Naive thymus-derived CD4-positive, alpha-beta T cell (primary cell): ENCODE measurements at regions not wholly inside any gene's neighbourhood (a gene's known extent, or its start where the extent isn't known, plus 50 kb on each side); places are given as distances from the start of the nearest gene placed in this dataset.

Experiments
- ATAC-seq: fragments of 150-1000 bp; cut with Tn5 transposase; 2 replicates; pipeline ENCODE4 v1.10.0; 2021; ENCODE audit warnings: mild to moderate bottlenecking, moderate library complexity
- CTCF ChIA-PET: fragments of 350-600 bp; sonication (Branson Sonifier 250); formaldehyde crosslinking; loops from one replicate; lab custom pipeline; 2021; ENCODE audit warnings: antibody characterized with exemption; lab: Charles Lee
- POLR2A ChIA-PET: fragments of 350-600 bp; sonication (Branson Sonifier 250); formaldehyde crosslinking; loops from one replicate; lab custom pipeline; 2021; ENCODE audit warnings: antibody characterized with exemption, inconsistent platforms; lab: Charles Lee
- DNase-seq, 9 donors: peaks; one replicate each; pipeline versions ENCODE4 v3.0.0 to v3.0.0-alpha.2; 2020 to 2022; ENCODE audit warnings: mixed read lengths in 1 of 9
- H3K27ac ChIP-seq: one replicate; pipeline ENCODE4 v1.7.0; 2013; ENCODE audit warnings: mild to moderate bottlenecking, low read depth, low read length, moderate library complexity
- H3K27me3 ChIP-seq, 2 donors: one replicate each; pipeline ENCODE4 v1.7.0; 2013; ENCODE audit warnings: low read length in 2 of 2, mild to moderate bottlenecking in 2 of 2, moderate library complexity in 2 of 2; ENCODE audit not compliant: control insufficient read depth in 2 of 2, insufficient read depth in 2 of 2
- H3K36me3 ChIP-seq, 3 experiments: 1 replicate in 2 of 3; 2 replicates in 1 of 3; pipeline ENCODE4 v1.7.0; 2013; ENCODE audit warnings: low read length in 3 of 3, mild to moderate bottlenecking in 3 of 3, moderate library complexity in 1 of 3; ENCODE audit not compliant: insufficient read depth in 3 of 3, control insufficient read depth in 2 of 3
- H3K4me1 ChIP-seq, 2 donors: one replicate each; pipeline ENCODE4 v1.7.0; 2013; ENCODE audit warnings: low read length in 2 of 2, mild to moderate bottlenecking in 2 of 2, moderate library complexity in 1 of 2; ENCODE audit not compliant: control insufficient read depth in 2 of 2, insufficient read depth in 2 of 2
- H3K4me3 ChIP-seq: 2 replicates; pipeline ENCODE4 v1.7.0; 2013; ENCODE audit warnings: mild to moderate bottlenecking, low read length
- H3K9me3 ChIP-seq, 3 experiments: 1 replicate in 2 of 3; 2 replicates in 1 of 3; pipeline ENCODE4 v1.7.0; 2013; ENCODE audit warnings: low read length in 3 of 3; ENCODE audit not compliant: control insufficient read depth in 2 of 3
- H3K27ac Mint-ChIP-seq, 9 donors: one replicate each; pipeline ENCODE4 v1.8.0; 2020 to 2022; ENCODE audit warnings: mixed read lengths in 9 of 9, mild to moderate bottlenecking in 8 of 9, moderate library complexity in 5 of 9, inconsistent platforms in 2 of 9
- H3K27me3 Mint-ChIP-seq, 5 donors: one replicate each; pipeline ENCODE4 v1.8.0; 2021 to 2022; ENCODE audit warnings: mixed read lengths in 5 of 5, mild to moderate bottlenecking in 1 of 5
- H3K36me3 Mint-ChIP-seq, 5 donors: one replicate each; pipeline ENCODE4 v1.8.0; 2020 to 2022; ENCODE audit warnings: mixed read lengths in 5 of 5, mild to moderate bottlenecking in 3 of 5, inconsistent platforms in 1 of 5
- H3K4me1 Mint-ChIP-seq, 7 donors: one replicate each; pipeline ENCODE4 v1.8.0; 2020 to 2022; ENCODE audit warnings: mixed read lengths in 7 of 7, mild to moderate bottlenecking in 3 of 7, inconsistent platforms in 1 of 7
- H3K4me3 Mint-ChIP-seq, 10 donors: one replicate each; pipeline ENCODE4 v1.8.0; 2020 to 2022; ENCODE audit warnings: mild to moderate bottlenecking in 10 of 10, mixed read lengths in 10 of 10, moderate library complexity in 6 of 10, inconsistent platforms in 2 of 10
- H3K9me3 Mint-ChIP-seq, 11 donors: one replicate each; pipeline ENCODE4 v1.8.0; 2020 to 2022; ENCODE audit warnings: mixed read lengths in 11 of 11, mild to moderate bottlenecking in 4 of 11, inconsistent platforms in 1 of 11, moderate library complexity in 1 of 11
- intact Hi-C, 2 donors: fragments of 100-400 bp; cut with micrococcal nuclease; formaldehyde crosslinking; loops; one replicate each; pipeline ENCODE4 v1.15.1; 2023

GRCh38 chr5:143741421-143741820, 70.5 kb upstream of the HMHB1 start:
- no peak for ATAC-seq
- peak overlapping the region in 1 of 9 donors; percentile 69 for H3K27ac Mint-ChIP-seq

GRCh38 chr5:143740956-143741355, 71.0 kb upstream of the HMHB1 start:
- ChIA-PET CTCF (no interaction called here), POLR2A (no interaction called here)
- H3K9me3 ChIP-seq: no peaks in the 10 kb centered on the region
- H3K4me3 Mint-ChIP-seq: no peak overlapping the region
- no peaks in the 10 kb centered on the region for H3K4me1 ChIP-seq
- DNase-seq: no peak
- H3K27me3 ChIP-seq: no peaks in the 10 kb centered on the region
- peaks cover 0 to 2% (median 2%) of the 10 kb centered on the region in 5 donors for H3K27me3 Mint-ChIP-seq
- peak overlapping the region in 1 of 9 donors; percentile 69 for H3K27ac Mint-ChIP-seq
- no peak for ATAC-seq
- peaks cover 0 to 8% (median 5%) of the 10 kb centered on the region in 7 donors for H3K4me1 Mint-ChIP-seq
- H3K36me3 ChIP-seq: no peaks in the 10 kb centered on the region
- H3K27ac ChIP-seq: no peak overlapping the region
- H3K36me3 Mint-ChIP-seq: no peaks in the 10 kb centered on the region
- intact Hi-C loops: no loop called here
- H3K4me3 ChIP-seq: no peak overlapping the region
- peaks cover 0 to under 1% (median 0%) of the 10 kb centered on the region in 11 donors for H3K9me3 Mint-ChIP-seq

More at GRCh38 chr5:143741421-143741820, 70.5 kb upstream of the HMHB1 start:
- ChIA-PET CTCF (no interaction called here), POLR2A (no interaction called here)
- Histone ChIP-seq H3K36me3 (no peaks in the 10 kb centered on the region), H3K27ac (no peak overlapping the region), H3K27me3 (no peaks in the 10 kb centered on the region), H3K9me3 (no peaks in the 10 kb centered on the region), H3K4me1 (no peaks in the 10 kb centered on the region), H3K4me3 (no peak overlapping the region)
- Mint-ChIP-seq H3K27me3 (peaks cover 0 to 2% (median 0%) of the 10 kb centered on the region in 5 donors), H3K4me1 (peaks cover 0 to 8% (median 5%) of the 10 kb centered on the region in 7 donors), H3K9me3 (no peaks in the 10 kb centered on the region), H3K4me3 (no peak overlapping the region), H3K36me3 (no peaks in the 10 kb centered on the region)
- no peak for DNase-seq
- intact Hi-C loops: no loop called here

GRCh38 chr5:143739746-143740145, 72.2 kb upstream of the HMHB1 start:
- no peak overlapping the region for H3K27ac ChIP-seq
- intact Hi-C loops: no loop called here
- ATAC-seq: no peak
- H3K4me1 ChIP-seq: no peaks in the 10 kb centered on the region
- H3K36me3 ChIP-seq: no peaks in the 10 kb centered on the region
- H3K27me3 ChIP-seq: no peaks in the 10 kb centered on the region
- CTCF ChIA-PET: interaction anchor here (0.6 kb wide), 1 partner anchor 177 kb away, joined by 4 read pairs; no protein-coding TSS in a partner anchor
- no peak overlapping the region for H3K27ac Mint-ChIP-seq
- H3K9me3 Mint-ChIP-seq: peaks cover 0 to 2% (median 0%) of the 10 kb centered on the region in 11 donors
- peaks cover 0 to 4% (median 2%) of the 10 kb centered on the region in 5 donors for H3K27me3 Mint-ChIP-seq
- no peaks in the 10 kb centered on the region for H3K36me3 Mint-ChIP-seq
- H3K9me3 ChIP-seq: no peaks in the 10 kb centered on the region
- no peak overlapping the region for H3K4me3 ChIP-seq
- H3K4me3 Mint-ChIP-seq: no peak overlapping the region
- POLR2A ChIA-PET: no interaction called here
- no peak for DNase-seq
- peaks cover 0 to 8% (median 5%) of the 10 kb centered on the region in 7 donors for H3K4me1 Mint-ChIP-seq

- Mint-ChIP-seq H3K9me3 (peaks cover 0 to 2% (median 0%) of the 10 kb centered on the region in 11 donors), H3K4me1 (peaks cover 0 to 8% (median 5%) of the 10 kb centered on the region in 7 donors), H3K27me3 (peaks cover 0 to 5% (median 2%) of the 10 kb centered on the region in 5 donors), H3K36me3 (no peaks in the 10 kb centered on the region), H3K4me3 (no peak overlapping the region), H3K27ac (no peak overlapping the region)
- POLR2A ChIA-PET: no interaction called here
- ATAC-seq: no peak
- no peaks in the 10 kb centered on the region for H3K4me1 ChIP-seq
- CTCF ChIA-PET: no interaction called here
- H3K27me3 ChIP-seq: no peaks in the 10 kb centered on the region
- DNase-seq: no peak
- intact Hi-C loops: no loop called here
- H3K9me3 ChIP-seq: no peaks in the 10 kb centered on the region
- H3K36me3 ChIP-seq: no peaks in the 10 kb centered on the region
- no peak overlapping the region for H3K27ac ChIP-seq
- H3K4me3 ChIP-seq: no peak overlapping the region
These were observed 73.3 kb upstream of the HMHB1 start for GRCh38 chr5:143738417-143739401.

- Histone ChIP-seq H3K27me3 (no peaks in the 10 kb centered on the region), H3K4me1 (no peaks in the 10 kb centered on the region), H3K4me3 (no peak overlapping the region), H3K36me3 (no peaks in the 10 kb centered on the region), H3K9me3 (no peaks in the 10 kb centered on the region), H3K27ac (no peak overlapping the region)
- H3K4me3 Mint-ChIP-seq: no peak overlapping the region
- no peak overlapping the region for H3K27ac Mint-ChIP-seq
- H3K27me3 Mint-ChIP-seq: peaks cover 0 to 7% (median 0%) of the 10 kb centered on the region in 5 donors
- peaks cover 0 to 2% (median 0%) of the 10 kb centered on the region in 11 donors for H3K9me3 Mint-ChIP-seq
- no peaks in the 10 kb centered on the region for H3K36me3 Mint-ChIP-seq
- ATAC-seq (no peak), DNase-seq (no peak)
- H3K4me1 Mint-ChIP-seq: peaks cover 0 to 8% (median 5%) of the 10 kb centered on the region in 7 donors
- CTCF ChIA-PET: no interaction called here
- POLR2A ChIA-PET: no interaction called here
- intact Hi-C loops: no loop called here
These were observed 74.9 kb upstream of the HMHB1 start for GRCh38 chr5:143737062-143737461.

- Histone ChIP-seq H3K4me1 (no peaks in the 10 kb centered on the region), H3K36me3 (no peaks in the 10 kb centered on the region), H3K9me3 (no peaks in the 10 kb centered on the region), H3K27me3 (no peaks in the 10 kb centered on the region), H3K27ac (no peak overlapping the region), H3K4me3 (no peak overlapping the region)
- no peaks in the 10 kb centered on the region for H3K4me1 Mint-ChIP-seq
- ATAC-seq: no peak
- no peak overlapping the region for H3K27ac Mint-ChIP-seq
- CTCF ChIA-PET: interaction anchor here (0.7 kb wide), 1 partner anchor 36 kb away, joined by 3 read pairs; no protein-coding TSS in a partner anchor
- no peak for DNase-seq
- intact Hi-C loops: no loop called here
- H3K27me3 Mint-ChIP-seq: peaks cover 4 to 23% (median 9%) of the 10 kb centered on the region in 5 donors
- peaks cover 0 to 3% (median 0%) of the 10 kb centered on the region in 11 donors for H3K9me3 Mint-ChIP-seq
- POLR2A ChIA-PET: no interaction called here
- no peaks in the 10 kb centered on the region for H3K36me3 Mint-ChIP-seq
- H3K4me3 Mint-ChIP-seq: no peak overlapping the region
These were observed 77.5 kb upstream of the HMHB1 start for GRCh38 chr5:143734456-143734780.
